Endometrial microvascular endothelial cells (primary cell): ENCODE measurements at regions not wholly inside any gene's neighbourhood (a gene's known extent, or its start where the extent isn't known, plus 50 kb on each side); places are given as distances from the start of the nearest gene placed in this dataset.
"Not testable (repeated sequence)": the region's sequence is repeated elsewhere in the genome, so short reads cannot be mapped to it uniquely, and the experiment has no call there.

ENCODE experiments used
- in situ Hi-C: cut with HindIII; loops from 2 replicates; pipeline ENCODE4 v1.10.0; 2017; ENCODE audit warnings: low sequenced_read_pairs, low pct_unique_long_range_greater_than_20kb; ENCODE audit errors: inconsistent ontology term

DNA sequence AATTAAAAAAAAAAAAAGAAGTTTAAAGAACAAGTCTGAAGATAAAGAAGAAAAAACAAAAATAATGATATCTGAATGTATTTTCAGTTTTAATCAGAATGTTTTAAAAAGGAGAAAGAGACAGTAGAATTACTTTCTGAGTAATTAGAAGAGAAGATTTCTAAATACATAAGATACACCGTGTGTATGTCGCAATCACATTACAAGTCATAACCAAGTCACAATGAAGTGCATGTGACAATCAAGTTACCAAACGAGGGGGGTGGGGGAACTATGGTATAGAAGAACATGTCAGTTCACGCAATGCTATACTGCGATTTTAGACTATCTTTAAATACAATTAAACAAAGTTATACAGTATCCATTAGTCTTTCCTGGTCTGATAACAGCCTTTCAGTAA lies 1464.1 kb upstream of the FLRT2 start:
- in situ Hi-C loops = no loop called here

DNA sequence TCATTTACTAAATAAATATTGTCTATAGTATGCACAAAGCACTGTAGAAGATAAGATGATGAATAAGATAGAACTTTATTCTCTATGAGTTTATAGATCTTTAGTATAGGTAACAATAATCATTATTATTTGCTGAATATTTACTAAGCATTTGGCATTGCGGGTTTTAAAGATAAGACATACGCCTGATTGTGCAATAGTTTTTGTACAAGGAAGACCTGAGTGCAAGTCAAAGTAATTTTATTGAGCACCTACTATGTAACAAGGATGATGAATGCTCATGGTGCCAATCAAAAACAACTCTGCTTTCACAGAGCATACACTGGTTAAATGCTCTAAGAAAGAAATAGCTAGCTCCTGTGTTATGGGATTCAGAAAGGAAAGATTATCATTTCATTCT lies 1461.7 kb upstream of the FLRT2 start:
- in situ Hi-C loops = no loop called here

DNA sequence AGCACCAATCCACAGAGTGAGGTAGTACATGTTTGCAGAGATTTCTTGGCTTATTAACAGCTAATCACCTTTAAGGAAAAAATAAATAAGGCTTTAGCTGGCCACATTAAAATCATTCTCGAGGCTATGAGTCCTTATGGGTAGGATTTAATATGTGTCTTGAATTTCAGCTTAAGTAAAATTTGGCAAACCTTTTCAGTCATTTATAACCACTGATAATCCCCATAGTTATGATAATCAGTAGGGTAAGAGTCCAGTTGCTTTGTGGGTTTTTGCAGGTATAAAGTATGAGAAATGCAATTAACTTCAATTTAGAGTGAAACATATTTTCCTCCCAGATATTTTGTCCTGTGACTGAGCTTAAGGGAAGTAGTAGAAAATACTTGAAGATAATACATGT lies 1458.9 kb upstream of the FLRT2 start:
- in situ Hi-C loops = no loop called here

DNA sequence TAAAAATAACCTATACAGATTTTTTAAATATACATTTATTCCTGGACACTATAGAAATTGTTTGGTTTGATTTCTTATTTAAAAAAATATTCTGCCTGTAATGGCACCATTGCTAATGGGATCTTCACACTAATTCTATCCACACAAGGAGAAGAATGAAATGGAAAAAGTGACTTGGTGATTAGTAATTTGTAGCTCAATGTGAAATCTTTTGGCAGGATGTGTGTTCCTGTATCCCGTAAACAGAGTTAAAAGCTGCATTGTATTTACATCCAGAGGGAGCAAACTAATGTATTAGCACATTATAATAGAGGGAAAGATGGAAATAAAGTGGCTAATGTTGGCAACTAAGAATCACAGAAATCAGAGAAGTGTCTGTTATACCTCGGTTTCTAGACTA lies 1455.3 kb upstream of the FLRT2 start:
- in situ Hi-C loops = no loop called here

DNA sequence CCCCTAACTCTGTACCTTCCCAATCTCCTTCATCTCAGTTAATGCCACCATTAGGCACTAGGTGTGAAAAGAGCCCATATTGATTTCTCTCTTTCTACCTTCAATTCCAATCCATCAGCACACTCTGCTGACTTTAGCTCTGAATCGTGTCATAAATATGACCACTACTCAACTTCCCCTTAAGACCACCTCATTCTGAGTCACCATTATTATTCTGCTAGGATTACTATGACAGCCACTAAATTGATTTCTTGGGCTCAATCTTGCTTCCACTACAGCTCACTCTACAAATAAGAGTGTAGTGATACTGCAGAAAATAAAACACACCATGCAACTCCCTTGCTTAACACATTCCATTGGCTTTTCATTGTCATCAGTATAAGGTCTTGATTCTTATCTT lies 1449.0 kb upstream of the FLRT2 start:
- in situ Hi-C loops = no loop called here

DNA sequence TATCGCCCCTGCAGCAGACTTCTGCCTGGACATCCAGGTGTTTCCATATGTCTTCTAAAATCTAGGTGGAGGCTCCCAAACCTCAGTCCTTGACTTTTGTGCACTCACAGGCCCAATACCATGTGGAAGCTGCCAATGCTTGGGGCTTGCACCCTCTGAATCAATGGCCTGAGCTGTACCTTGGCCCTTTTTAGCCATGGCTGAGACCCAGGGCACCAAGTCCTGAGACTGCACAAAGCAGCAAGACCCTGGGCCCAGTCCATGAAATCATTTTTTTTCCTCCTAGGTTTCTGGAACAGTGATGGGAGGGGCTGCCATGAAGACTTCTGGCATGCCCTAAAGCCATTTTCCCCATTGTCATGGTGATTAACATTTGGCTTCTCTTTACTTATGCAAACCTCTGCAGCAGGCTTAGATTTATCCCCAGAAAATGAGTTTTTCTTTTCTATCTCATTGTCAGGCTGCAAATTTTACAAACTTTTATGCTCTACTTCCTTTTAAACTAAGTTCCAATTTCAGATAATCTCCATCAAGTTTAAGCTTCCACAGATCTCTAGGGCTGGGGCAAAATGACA lies 1445.8 kb upstream of the FLRT2 start:
- in situ Hi-C loops = no loop called here

DNA sequence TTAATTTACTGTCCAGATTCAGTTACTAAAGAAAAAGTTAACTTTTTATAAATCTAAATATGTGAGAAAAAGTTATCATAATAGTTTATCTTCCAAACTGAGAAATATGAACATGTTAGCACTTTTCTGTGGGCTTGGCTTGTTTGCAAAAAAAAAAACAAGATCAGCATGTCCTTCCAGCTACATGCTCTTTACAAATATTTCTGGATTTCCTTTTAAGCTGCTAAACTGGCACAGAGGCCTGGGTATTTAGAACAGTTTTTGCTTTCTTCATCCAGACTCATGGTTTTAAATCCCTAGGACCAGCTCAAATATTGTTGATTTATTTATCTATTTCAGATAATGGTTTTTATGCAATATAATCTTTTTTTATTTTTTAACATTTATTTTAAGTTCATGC lies 1444.5 kb upstream of the FLRT2 start:
- in situ Hi-C loops = no loop called here

DNA sequence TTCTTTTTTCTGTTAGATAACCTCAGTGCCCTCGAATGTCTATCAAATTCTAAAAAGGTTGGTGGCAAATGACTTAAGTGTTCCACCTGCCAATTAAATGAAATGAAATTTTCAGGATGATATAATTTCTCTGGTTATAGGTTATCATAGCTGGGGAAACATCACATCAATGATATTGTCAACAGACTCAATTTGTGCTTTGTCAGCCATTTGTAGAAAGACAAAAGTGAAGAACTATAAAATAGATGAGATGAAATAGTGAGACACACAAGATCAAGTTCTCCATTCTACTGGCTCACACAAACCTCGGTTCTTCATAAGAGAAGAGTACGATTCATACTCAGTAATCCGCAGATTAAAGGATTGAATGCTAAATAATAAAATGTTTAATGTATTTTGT lies 1443.2 kb upstream of the FLRT2 start:
- in situ Hi-C loops = no loop called here

DNA sequence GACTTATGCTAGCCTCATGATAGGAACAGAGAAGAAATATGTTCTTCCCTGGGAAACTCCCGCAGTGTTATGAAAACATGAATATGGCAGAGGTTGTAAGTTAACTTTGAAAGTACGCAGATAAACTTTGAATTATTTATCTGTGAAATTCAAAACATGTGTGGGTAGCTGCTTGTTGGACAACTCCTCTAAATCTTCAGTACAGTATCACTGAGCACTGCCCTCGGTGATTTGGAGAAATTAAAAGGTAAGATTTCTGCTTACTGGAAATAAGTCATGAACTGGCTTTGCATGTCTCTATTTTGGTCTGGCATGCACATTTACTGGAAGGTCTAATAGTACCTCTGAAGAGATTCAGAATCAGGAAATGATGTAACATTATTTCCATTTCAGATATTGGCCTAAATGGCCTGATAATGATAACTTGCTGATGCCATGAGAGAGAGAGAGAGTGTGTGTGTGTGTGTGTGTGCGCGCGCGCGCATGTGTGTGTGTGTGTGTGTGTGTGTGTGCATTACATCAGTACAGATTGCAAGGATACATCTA lies 1441.9 kb upstream of the FLRT2 start:
- in situ Hi-C loops = no loop called here

DNA sequence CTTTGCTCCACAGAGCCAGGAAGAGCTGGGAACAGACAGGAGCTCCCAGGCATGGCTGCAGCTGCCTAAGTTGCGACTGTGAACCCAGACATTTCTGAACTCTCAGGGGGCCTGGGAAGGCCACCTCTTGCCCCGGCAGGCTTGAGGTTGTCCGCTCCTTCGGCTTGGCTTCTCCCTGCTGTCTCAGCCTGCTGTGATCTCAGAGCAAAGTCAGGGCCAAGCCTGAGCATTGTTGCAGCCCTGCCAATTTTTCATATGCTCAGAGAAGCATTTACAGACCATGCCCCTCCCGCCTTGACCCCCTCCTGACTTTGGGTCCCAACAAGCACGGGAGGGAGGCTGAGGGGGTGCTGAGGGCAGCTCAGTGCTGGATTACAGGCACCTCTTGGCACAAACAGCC lies 1439.1 kb upstream of the FLRT2 start:
- in situ Hi-C loops = no loop called here

DNA sequence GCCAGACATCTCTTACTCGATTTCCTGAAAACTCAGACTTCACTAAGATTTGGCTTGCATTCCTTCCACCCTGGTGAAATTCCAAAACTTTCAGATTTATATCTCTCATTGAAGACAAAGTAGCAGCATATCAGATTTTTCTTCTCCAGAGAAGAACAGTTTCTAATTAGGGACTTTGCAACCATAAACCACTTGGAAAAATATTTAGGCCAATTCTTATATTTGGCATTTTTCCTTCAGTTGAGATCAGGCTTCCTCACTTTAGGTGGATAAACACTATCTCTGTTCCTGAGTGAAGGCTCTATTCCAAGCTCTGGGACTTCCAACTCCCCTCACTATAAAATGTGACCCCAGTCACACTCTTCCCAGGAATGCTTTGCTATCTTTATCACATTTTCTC lies 1434.3 kb upstream of the FLRT2 start:
- in situ Hi-C loops = no loop called here

DNA sequence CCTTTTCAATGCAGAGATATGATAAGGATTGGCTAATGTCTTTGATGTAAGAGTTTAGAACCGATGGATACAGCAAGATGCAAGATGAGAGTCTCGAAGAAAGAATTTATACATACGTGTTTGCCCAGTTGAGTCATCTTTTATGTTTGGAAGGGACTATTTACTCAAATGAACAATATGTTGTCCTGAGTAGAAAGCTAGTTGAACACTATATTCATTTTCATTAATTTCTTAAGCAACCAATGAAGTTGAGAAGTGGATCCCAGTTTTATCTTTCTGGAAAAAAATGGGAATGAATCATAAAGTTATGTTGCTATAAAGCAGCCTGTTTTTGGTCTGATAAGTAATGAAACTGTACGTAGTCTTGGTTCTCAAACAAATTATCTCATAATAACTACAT lies 1431.7 kb upstream of the FLRT2 start:
- in situ Hi-C loops = no loop called here

DNA sequence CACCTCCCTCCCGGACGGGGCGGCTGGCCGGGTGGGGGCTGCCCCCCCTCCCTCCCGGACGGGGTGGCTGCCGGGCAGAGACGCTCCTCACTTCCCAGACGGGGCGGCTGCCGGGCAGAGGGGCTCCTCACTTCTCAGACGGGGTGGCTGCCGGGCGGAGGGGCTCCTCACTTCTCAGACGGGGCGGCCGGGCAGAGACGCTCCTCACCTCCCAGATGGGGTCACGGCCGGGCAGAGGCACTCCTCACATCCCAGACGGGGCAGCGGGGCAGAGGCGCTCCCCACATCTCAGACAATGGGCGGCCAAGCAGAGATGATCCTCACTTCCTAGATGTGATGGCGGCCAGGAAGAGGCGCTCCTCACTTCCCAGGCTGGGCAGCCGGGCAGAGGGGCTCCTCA lies 1430.4 kb upstream of the FLRT2 start:
- in situ Hi-C loops = not testable (repeated sequence)

DNA sequence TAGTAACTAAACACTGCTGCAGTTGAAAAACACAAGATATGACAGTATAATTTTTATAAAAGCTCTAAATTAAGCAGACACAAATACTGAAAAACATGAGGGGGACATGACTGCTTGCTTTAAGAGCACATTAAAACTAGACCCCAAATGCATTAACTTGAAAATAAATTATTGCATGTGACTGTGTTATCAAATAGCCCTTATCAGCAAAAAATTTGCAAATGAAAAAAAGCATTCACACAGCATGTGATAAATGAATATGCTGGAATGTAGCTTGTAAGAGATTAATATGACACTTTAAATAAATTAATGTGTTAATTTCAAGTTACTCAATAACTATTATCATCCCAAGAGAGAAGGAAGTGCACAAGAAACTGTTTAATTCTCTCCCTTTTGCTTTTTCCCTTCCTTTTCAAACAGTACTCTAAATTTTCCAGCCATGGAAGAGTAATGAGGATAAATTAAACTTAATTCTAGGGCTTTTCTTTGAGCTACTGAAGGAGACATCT lies 1422.1 kb upstream of the FLRT2 start:
- in situ Hi-C loops = no loop called here

DNA sequence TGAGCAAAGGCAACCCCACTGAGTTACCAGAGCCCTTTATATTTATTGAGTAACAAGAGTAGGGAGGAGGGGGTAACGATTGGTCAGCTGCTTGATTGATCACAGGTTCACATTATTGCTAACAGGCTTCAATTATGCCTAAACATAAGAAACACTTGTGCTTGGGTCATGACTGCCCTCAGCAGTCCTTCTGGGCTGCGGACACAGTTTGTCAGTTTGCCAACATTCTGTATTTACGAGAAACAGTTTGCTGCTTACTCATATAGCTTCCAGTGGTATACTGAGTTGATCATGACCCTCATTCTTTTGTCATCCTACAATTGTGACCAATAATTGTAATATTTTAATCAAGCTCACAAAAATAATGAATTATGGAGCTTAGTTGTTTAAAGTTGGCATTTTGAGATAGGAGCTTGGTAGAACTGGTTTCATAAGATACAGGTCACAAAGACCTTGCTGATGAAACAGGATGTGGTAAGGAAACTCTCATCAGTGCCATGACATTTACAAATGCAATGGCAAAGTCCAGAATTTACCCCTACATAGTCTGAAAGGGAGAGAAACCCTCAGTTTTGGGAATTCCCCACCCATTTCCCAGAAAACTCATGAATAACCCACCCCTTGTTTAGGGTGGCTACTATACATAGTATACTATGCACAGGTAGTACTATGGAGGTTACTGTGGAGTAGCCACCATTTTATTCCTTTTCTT lies 1421.0 kb upstream of the FLRT2 start:
- in situ Hi-C loops = no loop called here

DNA sequence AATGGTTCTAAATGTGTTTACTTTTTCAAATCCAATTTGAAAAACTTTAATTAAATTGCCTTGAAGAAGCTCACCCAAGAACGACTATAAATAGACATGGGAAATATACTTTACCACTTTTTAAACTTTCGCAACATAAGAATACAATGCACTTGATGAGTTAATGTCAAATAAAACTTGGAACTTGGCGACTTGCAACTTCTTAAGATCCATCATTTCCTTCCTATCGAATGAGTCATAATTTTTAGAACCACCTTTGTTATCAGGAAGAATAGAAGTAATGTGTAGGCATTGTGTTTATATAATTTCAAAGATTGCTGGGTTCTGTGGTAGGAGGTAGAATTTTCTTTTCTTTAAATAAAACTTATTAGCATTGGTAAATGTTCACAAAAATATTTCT lies 1417.4 kb upstream of the FLRT2 start:
- in situ Hi-C loops = no loop called here

DNA sequence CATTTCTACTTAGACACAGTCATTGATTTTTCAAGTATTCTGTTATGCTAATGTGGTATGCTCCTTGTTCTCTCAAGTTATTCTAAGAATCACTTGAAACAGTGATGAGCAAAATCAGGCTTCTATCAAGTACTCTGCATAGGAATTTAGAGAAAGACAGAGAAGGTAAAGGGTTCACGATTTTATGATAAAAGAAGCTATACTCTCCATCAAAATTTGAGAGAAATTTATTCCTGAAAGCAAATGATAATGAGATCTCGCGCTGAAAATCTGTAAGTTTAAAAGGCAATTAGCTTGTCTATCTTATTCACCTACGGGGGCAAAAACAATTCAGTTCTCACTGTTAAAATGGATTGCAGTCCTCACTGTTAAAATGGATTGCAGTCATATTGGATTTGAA lies 1404.3 kb upstream of the FLRT2 start:
- in situ Hi-C loops = no loop called here

DNA sequence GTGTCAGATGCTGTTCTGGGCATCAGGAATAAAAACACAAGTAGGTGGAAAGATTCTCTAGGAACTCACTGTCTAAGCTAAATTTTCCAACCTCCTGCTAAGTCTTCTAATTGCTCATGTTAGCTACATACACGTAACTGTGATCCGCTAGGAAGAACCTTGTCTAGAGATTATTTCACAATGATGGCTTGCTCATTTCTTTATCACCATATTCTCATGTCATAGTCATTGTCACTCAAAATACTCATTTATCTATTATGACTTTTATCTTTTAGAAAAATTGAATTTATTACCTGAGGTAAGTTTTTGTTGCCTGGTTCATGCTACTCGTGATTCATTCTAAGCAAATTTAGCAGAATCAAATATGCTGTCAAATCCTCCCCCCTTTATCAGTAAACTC lies 1402.4 kb upstream of the FLRT2 start:
- in situ Hi-C loops = no loop called here

DNA sequence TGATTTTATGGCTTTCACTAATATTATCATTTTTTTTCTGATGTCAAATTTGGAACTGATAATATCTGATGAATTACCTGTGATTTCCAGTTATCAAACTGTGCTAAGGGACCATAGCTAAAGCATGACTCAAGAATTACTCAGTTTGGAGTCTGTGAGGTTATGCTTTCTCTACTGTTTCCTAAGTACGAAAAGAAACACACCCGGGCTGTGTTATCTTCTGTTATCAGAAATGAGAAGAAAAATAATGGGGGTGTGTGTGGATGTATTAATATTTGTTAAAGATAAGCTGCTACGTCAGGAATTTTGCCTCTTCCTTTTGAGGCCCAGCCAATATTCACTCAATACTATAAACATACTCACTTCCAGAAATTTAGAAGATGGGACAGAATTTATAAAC lies 1401.9 kb upstream of the FLRT2 start:
- in situ Hi-C loops = no loop called here

DNA sequence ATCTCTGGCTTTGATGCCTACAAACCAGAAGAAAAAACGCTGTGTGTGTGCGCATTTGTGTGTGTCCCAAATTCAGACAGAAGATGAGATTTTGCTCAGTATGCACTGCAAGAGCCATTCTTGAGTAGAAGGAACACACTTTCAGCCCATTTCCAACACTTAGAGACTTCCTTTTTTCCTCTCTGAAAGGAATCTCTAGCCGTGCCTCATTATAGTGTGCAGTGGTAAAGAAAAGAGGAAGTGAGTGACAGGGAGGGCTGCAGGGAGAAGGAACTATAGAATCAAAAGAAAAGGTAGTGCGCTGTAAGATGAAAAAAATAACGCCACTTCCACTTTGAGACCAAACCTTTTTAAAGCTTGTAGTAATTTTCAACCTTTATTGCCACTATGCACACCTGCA lies 1400.9 kb upstream of the FLRT2 start:
- in situ Hi-C loops = no loop called here

DNA sequence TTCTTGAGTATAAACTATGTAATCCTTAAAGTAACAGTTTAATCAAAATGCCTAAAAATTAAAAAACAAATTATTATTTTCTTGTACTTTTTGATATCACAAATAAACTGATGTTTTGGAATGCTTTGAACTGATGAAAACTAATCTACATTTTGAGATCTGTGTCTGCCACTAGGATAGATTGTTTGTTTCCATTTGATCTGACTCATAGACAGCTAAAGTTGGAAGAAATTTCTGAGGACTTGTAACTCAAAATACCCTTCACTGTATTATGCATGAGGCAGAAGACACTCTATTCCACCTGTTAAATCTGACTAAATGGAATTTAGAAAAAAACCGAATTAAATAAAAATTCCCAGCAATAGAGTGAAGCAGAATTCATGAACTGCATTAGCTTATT lies 1400.0 kb upstream of the FLRT2 start:
- in situ Hi-C loops = no loop called here
